ENCODE measurements at regions not wholly inside any gene's neighbourhood (a gene's known extent, or its start where the extent isn't known, plus 50 kb on each side); places are given as distances from the start of the nearest gene placed in this dataset.

GRCh38 chr13:82947191-82947621, 935.1 kb downstream of the SLITRK1 start:
- no peak for FAIRE-seq
- H2AFZ ChIP-seq (ENCODE audit: low read depth, low read length): no peak overlapping the region
- POLR2A ChIA-PET: no interaction called here

More at GRCh38 chr13:82947191-82947621, 935.1 kb downstream of the SLITRK1 start:
- Histone ChIP-seq H3K27me3 (ENCODE audit: control insufficient read depth in 2 of 2, insufficient read depth in 2 of 2, low read length in 2 of 2) (no peaks in the 10 kb centered on the region), H4K20me1 (replicated peaks; ENCODE audit: control insufficient read depth, extremely low read depth, insufficient read depth, low read length) (no peaks in the 10 kb centered on the region), H3K4me1 (ENCODE audit: control insufficient read depth, extremely low read depth, insufficient read depth, low read length) (no peaks in the 10 kb centered on the region), H3K79me2 (ENCODE audit: control insufficient read depth, insufficient read depth, low read length) (no peaks in the 10 kb centered on the region), H3K9me1 (replicated peaks; ENCODE audit: control insufficient read depth, extremely low read depth, insufficient read depth, low read length) (no peaks in the 10 kb centered on the region), H3K4me3 (replicated peaks in 1 of 3; ENCODE audit: insufficient read depth in 1 of 3, low read depth in 1 of 3, low read length in 3 of 3) (no peak overlapping the region), H3K27ac (ENCODE audit: insufficient read depth, low read depth, low read length) (no peak overlapping the region), H3K9me3 (replicated peaks; ENCODE audit: control insufficient read depth, insufficient read depth, low read length) (peaks cover 2% of the 10 kb centered on the region), H3K4me2 (ENCODE audit: insufficient read depth, low read length) (no peak overlapping the region), H3K36me3 (ENCODE audit: control insufficient read depth in 2 of 2, extremely low read depth in 1 of 2, insufficient read depth in 2 of 2, low read length in 2 of 2) (no peaks in the 10 kb centered on the region), H3K9ac (replicated peaks; ENCODE audit: extremely low read depth, insufficient read depth, low read length) (no peak overlapping the region)
- no peak for DNase-seq (ENCODE audit: low read depth, low spot score)
- no TSS peak for BruUV-seq (replicated peaks)
- TF ChIP-seq MYC (IDR thresholded peaks at IDR 0.05; ENCODE audit: low read depth, low read length): no peak
- no peak for TF ChIP-seq EZH2 (IDR thresholded peaks at IDR 0.05; ENCODE audit: borderline replicate concordance, low read depth, low read length, severe bottlenecking)
- no peak for TF ChIP-seq POLR2A (IDR thresholded peaks at IDR 0.05; ENCODE audit: low read depth, low read length)
- TF ChIP-seq MAX (IDR thresholded peaks at IDR 0.05; ENCODE audit: insufficient read depth, insufficient read length): no peak
- TF ChIP-seq JUN (IDR thresholded peaks at IDR 0.05; ENCODE audit: borderline replicate concordance, insufficient read depth, insufficient read length, low read depth): no peak
- no peak for TF ChIP-seq FOS (IDR thresholded peaks at IDR 0.05; ENCODE audit: borderline replicate concordance, insufficient read depth, low read length)
- TF ChIP-seq, protein P1, sequence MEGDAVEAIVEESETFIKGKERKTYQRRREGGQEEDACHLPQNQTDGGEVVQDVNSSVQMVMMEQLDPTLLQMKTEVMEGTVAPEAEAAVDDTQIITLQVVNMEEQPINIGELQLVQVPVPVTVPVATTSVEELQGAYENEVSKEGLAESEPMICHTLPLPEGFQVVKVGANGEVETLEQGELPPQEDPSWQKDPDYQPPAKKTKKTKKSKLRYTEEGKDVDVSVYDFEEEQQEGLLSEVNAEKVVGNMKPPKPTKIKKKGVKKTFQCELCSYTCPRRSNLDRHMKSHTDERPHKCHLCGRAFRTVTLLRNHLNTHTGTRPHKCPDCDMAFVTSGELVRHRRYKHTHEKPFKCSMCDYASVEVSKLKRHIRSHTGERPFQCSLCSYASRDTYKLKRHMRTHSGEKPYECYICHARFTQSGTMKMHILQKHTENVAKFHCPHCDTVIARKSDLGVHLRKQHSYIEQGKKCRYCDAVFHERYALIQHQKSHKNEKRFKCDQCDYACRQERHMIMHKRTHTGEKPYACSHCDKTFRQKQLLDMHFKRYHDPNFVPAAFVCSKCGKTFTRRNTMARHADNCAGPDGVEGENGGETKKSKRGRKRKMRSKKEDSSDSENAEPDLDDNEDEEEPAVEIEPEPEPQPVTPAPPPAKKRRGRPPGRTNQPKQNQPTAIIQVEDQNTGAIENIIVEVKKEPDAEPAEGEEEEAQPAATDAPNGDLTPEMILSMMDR (IDR thresholded peaks at IDR 0.05; ENCODE audit: extremely low read depth in 1 of 2, insufficient read depth in 1 of 2, low read depth in 1 of 2, low read length in 2 of 2): no peak
- no peak for TF ChIP-seq POLR2AphosphoS5 (IDR thresholded peaks at IDR 0.05; ENCODE audit: insufficient read depth, low read depth, low read length)
- no peak for TF ChIP-seq GATA2 (IDR thresholded peaks at IDR 0.05; ENCODE audit: insufficient read depth, insufficient read length, low read depth, low read length)
- intact Hi-C loops (cut with micrococcal nuclease): no loop called here
- dilution Hi-C loops (cut with MboI; ENCODE audit: extremely low pct_ligation_motif_present, low sequenced_read_pairs): no loop called here
- CTCF ChIA-PET: no interaction called here

Data from endothelial cell of umbilical vein (primary cell).